ENCODE measurements at regions not wholly inside any gene's neighbourhood (a gene's known extent, or its start where the extent isn't known, plus 50 kb on each side); places are given as distances from the start of the nearest gene placed in this dataset.

DNA sequence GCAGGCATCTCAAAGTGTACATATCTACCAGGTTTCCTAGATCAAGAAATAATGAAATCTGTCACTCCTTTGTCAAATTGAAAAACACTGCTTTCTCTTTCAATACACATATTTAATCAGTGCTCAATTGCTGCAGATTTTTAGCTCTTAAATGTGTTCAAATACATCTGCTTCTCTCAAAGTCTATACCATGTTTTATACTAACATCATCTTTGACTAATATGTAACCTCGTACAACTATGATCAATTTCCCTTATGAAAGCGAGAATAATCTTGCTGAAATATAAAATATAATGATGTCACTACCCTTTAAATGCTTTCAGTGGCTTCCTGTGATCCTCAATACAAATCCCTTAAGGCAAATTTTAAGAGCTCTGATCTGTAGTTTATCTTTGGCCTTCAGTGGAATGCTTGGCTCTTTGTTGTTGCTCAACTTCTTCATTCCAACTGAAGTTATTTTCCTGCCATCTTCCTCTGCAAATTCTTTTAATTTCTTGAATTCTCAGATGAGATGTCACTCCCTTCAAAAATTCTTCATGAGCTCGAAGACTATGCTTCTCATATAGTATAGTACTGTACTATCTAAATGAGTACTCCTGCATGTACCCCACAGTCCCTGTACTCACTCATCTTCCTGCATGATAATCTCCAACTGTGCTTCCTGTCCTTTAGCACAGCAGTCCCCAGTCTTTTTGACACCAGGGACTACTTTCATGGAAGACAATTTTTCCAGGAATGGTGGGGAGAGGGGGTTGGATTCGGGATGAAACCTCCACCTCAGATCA, 545.1 kb upstream of the GJE1 start:
- no peaks in the 10 kb centered on the region for H3K4me1 Mint-ChIP-seq
- H3K27ac Mint-ChIP-seq: no peak overlapping the region
- no peaks in the 10 kb centered on the region for H3K9me3 Mint-ChIP-seq
- no peaks in the 10 kb centered on the region for H3K36me3 Mint-ChIP-seq
- no peak overlapping the region for H3K4me3 Mint-ChIP-seq
- DNase-seq: no peak
- peaks cover 9% of the 10 kb centered on the region for H3K27me3 Mint-ChIP-seq

- H3K36me3 Mint-ChIP-seq: no peaks in the 10 kb centered on the region
- H3K27me3 Mint-ChIP-seq: peaks cover 9% of the 10 kb centered on the region
- DNase-seq: no peak
- no peaks in the 10 kb centered on the region for H3K9me3 Mint-ChIP-seq
- no peaks in the 10 kb centered on the region for H3K4me1 Mint-ChIP-seq
- no peak overlapping the region for H3K27ac Mint-ChIP-seq
- no peak overlapping the region for H3K4me3 Mint-ChIP-seq
Observed at GRCh38 chr6:141580988-141581552, 551.7 kb upstream of the GJE1 start.

DNA sequence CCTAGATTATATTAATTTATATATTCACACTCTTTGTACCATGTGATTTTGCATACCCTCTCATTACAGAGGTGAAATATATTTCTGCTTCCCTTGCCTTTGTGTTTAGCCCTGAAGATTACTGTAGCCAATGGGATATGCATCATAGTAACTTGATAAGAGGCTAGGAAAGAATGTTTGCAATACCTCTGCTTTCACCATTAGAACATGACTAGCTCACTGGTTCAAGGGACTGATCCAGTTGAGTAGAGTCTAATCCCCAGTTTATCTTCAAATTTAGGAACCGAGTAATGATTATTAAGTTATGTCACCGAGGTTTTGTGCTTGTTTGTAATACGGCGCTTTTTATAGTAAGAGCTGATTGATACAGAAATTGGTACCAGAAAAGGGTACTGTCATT, 552.6 kb upstream of the GJE1 start:
- DNase-seq: no peak
- H3K27me3 Mint-ChIP-seq: peaks cover 6% of the 10 kb centered on the region
- no peaks in the 10 kb centered on the region for H3K4me1 Mint-ChIP-seq
- no peak overlapping the region for H3K4me3 Mint-ChIP-seq
- no peaks in the 10 kb centered on the region for H3K36me3 Mint-ChIP-seq
- no peaks in the 10 kb centered on the region for H3K9me3 Mint-ChIP-seq
- no peak overlapping the region for H3K27ac Mint-ChIP-seq

DNA sequence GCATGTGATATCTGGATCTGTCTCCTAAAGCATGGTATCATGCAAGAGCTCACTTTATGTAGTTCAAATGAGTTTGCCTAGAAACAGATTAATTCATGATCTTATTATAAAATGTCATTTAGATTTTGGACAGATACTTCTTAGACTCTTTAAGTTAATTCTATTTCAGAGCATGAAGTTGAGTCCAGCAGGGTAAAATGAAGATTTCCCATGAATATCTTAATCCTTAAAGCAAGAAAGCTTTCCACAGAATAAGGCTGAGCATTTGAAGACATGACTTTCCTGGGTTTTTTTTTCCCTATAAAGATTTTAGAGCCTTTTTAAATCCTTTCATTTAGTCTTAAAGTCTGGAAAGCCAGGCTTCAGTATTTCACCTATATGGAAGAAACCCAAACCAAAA, 556.0 kb upstream of the GJE1 start:
- Mint-ChIP-seq H3K9me3 (no peaks in the 10 kb centered on the region), H3K4me3 (no peak overlapping the region), H3K27me3 (peaks cover 3% of the 10 kb centered on the region), H3K4me1 (no peaks in the 10 kb centered on the region), H3K36me3 (no peaks in the 10 kb centered on the region), H3K27ac (no peak overlapping the region)
- DNase-seq: no peak

- Mint-ChIP-seq H3K27me3 (no peaks in the 10 kb centered on the region), H3K4me1 (peaks cover 18% of the 10 kb centered on the region), H3K4me3 (peak overlapping the region; percentile 76), H3K36me3 (no peaks in the 10 kb centered on the region), H3K9me3 (no peaks in the 10 kb centered on the region), H3K27ac (peak overlapping the region; percentile 93)
- DNase-seq: peak; percentile 51
Observed at GRCh38 chr6:141562851-141563763, 569.6 kb upstream of the GJE1 start.

DNA sequence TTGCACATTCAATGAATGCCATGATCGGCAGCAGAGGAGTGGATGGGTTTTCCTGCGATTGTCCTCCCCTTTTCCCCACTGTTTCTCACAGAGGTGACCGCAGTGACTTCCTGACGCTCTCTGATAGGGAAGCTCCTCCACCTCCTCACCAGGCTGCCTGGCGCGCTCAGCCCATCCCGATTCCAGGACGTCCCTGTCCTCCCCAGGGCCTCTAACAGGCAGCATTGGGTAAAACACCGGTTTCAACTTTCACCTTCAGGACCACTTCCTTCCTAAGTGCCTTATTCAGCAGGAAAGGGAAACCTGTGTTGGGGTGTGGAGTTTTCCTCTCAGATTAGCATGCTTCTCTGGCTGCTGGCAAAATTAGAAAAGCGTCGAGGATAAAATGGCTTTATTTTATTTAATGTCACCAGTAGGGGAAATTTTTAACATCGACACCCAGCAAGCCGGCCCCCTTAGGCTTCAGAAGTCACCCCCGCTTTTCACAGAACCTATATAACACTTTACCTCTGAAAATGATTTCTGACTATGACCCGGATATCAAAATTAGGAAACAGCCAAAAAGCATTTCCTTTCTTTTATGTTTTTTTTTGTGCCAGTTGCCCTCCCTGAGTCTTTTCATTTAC, 570.4 kb upstream of the GJE1 start:
- Mint-ChIP-seq H3K9me3 (no peaks in the 10 kb centered on the region), H3K36me3 (no peaks in the 10 kb centered on the region), H3K4me3 (peak overlapping the region; percentile 76), H3K4me1 (peaks cover 18% of the 10 kb centered on the region), H3K27ac (peak overlapping the region; percentile 93), H3K27me3 (no peaks in the 10 kb centered on the region)
- peak; percentile 6 for DNase-seq

DNA sequence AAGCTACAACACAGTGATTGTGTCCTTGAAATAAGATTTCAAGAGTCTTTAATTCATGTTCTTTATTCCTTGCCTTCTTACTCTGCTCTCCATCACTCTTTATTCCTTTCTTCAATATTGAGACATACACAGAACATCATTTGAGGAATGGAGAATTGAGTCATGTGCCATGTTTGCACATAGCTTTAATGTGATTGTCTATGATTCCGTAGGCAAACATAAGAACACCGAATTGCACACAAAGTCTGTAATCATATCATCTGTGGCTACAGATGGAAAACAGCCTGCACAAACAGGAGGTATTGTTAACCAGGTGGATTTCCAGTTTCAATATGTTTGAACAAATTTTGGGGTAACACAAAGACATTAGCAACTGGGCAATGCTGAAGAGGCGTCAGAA, 571.6 kb upstream of the GJE1 start:
- no peak overlapping the region for H3K4me3 Mint-ChIP-seq
- DNase-seq: no peak
- no peak overlapping the region for H3K27ac Mint-ChIP-seq
- H3K36me3 Mint-ChIP-seq: no peaks in the 10 kb centered on the region
- H3K9me3 Mint-ChIP-seq: no peaks in the 10 kb centered on the region
- peaks cover 18% of the 10 kb centered on the region for H3K4me1 Mint-ChIP-seq
- H3K27me3 Mint-ChIP-seq: no peaks in the 10 kb centered on the region

DNA sequence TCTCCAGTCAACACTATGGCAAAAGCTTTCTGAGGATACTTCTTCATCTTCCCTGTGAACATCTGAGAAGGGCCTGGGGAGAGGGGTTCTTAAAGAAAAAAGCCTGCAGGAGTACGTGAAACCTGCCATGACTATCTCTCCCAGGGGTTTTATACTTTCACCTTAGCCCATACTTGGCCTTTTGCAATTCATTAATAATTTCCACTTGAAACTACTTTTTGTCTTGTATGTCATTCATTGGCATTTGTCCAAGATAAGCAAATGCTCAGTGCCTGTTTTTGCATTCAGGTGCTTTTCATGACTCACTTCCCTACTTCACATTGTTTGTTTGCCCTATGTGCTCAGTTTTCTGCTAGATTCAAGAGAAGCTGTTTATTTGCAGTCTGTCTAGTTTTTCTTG, 580.3 kb upstream of the GJE1 start:
- H3K27ac Mint-ChIP-seq: no peak overlapping the region
- H3K9me3 Mint-ChIP-seq: peaks cover 15% of the 10 kb centered on the region
- peaks cover 3% of the 10 kb centered on the region for H3K27me3 Mint-ChIP-seq
- H3K36me3 Mint-ChIP-seq: peaks cover 9% of the 10 kb centered on the region
- no peak for DNase-seq
- no peak overlapping the region for H3K4me3 Mint-ChIP-seq
- peaks cover 4% of the 10 kb centered on the region for H3K4me1 Mint-ChIP-seq

DNA sequence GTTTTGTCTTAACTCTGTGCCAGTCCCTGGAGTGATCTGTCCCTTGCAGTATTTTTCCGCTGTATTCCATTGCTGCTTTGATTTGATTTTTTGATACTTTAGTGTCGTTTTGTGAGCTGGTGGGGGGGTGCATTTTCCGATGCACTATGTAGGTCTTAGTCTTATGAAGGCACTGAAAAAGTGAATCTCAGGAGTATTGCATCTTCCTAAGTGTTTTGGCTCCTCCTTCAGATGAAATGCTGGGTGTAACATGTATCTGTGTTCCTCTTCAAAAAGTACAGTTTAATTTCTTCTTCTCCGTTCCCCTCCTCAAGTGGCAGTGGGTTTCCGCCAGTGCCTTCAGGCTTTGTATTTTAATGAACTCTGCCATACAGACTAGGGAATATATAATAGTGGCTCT, 580.7 kb upstream of the GJE1 start:
- no peak overlapping the region for H3K27ac Mint-ChIP-seq
- H3K27me3 Mint-ChIP-seq: peaks cover 3% of the 10 kb centered on the region
- H3K9me3 Mint-ChIP-seq: peaks cover 15% of the 10 kb centered on the region
- no peak for DNase-seq
- no peak overlapping the region for H3K4me3 Mint-ChIP-seq
- H3K36me3 Mint-ChIP-seq: peaks cover 9% of the 10 kb centered on the region
- H3K4me1 Mint-ChIP-seq: peaks cover 4% of the 10 kb centered on the region

GRCh38 chr6:141551318-141551717, 581.4 kb upstream of the GJE1 start:
- H3K36me3 Mint-ChIP-seq: peaks cover 9% of the 10 kb centered on the region
- H3K4me1 Mint-ChIP-seq: peaks cover 4% of the 10 kb centered on the region
- H3K27me3 Mint-ChIP-seq: peaks cover 3% of the 10 kb centered on the region
- H3K4me3 Mint-ChIP-seq: no peak overlapping the region
- H3K9me3 Mint-ChIP-seq: peaks cover 15% of the 10 kb centered on the region
- DNase-seq: no peak
- no peak overlapping the region for H3K27ac Mint-ChIP-seq

DNA sequence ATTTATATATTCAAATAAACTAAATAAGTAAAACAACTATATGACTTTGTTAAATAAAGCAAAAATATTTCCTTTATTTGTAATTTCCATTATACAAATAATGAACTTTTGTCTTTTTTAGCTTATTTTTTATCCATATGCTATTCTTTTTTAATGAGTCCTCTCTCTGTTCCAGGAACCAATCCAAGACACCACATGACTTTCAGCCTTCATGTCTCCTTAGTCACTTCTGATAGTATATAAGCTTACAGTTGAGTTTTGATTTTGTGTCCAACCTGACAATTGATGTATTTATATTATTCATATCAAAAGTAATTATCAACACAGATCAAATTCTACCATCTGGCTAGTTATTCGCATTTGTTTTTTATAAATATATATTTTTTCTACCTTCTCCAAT, 582.3 kb upstream of the GJE1 start:
- DNase-seq: no peak
- peaks cover 15% of the 10 kb centered on the region for H3K9me3 Mint-ChIP-seq
- H3K4me3 Mint-ChIP-seq: no peak overlapping the region
- peaks cover 3% of the 10 kb centered on the region for H3K27me3 Mint-ChIP-seq
- H3K27ac Mint-ChIP-seq: no peak overlapping the region
- H3K36me3 Mint-ChIP-seq: peaks cover 9% of the 10 kb centered on the region
- peaks cover 4% of the 10 kb centered on the region for H3K4me1 Mint-ChIP-seq

DNA sequence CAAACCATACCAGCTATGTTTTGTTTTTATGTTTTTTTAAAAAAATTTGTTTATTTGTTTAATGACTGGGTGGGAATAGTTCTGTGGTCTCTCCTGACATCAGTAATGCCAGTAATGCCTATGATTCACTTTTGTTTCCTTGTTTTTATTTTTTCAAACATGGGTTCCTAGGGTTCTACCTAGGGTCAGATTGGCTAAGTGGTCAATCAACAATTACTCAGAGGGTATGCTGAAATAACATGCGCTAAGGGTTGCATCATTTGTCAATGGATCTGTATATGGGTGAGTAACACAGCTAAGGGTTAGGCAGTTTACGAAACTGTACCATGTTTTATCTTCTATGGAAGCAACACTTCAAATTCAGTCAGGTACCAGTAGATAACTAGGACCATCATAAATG, 583.8 kb upstream of the GJE1 start:
- peaks cover 3% of the 10 kb centered on the region for H3K27me3 Mint-ChIP-seq
- no peak overlapping the region for H3K27ac Mint-ChIP-seq
- peaks cover 15% of the 10 kb centered on the region for H3K9me3 Mint-ChIP-seq
- H3K36me3 Mint-ChIP-seq: peaks cover 9% of the 10 kb centered on the region
- DNase-seq: no peak
- H3K4me1 Mint-ChIP-seq: peaks cover 4% of the 10 kb centered on the region
- no peak overlapping the region for H3K4me3 Mint-ChIP-seq

GRCh38 chr6:141541581-141542324, 591.0 kb upstream of the GJE1 start:
- peaks cover 2% of the 10 kb centered on the region for H3K9me3 Mint-ChIP-seq
- H3K27ac Mint-ChIP-seq: no peak overlapping the region
- H3K27me3 Mint-ChIP-seq: no peaks in the 10 kb centered on the region
- no peaks in the 10 kb centered on the region for H3K36me3 Mint-ChIP-seq
- H3K4me3 Mint-ChIP-seq: no peak overlapping the region
- H3K4me1 Mint-ChIP-seq: peaks cover 7% of the 10 kb centered on the region
- DNase-seq: no peak

DNA sequence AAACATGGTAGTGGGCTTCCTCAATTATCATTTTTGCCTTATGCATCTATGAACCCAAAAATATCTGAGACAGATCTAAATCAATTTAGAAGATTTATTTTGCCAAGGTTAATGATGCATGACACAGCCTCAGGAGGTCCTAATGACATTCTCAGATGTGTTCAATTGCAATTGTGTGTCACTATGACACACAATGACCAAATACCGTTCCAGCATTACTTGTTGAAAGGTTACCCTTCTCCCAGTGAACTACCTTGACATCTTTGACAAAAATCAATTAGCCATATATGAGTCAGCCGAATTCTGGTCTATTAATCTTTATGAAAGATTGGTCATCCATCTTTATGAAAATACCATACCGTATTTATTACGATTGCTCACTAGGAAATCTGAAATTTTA, 592.5 kb upstream of the GJE1 start:
- H3K4me1 Mint-ChIP-seq: peaks cover 7% of the 10 kb centered on the region
- no peak overlapping the region for H3K27ac Mint-ChIP-seq
- no peak for DNase-seq
- H3K36me3 Mint-ChIP-seq: no peaks in the 10 kb centered on the region
- no peaks in the 10 kb centered on the region for H3K27me3 Mint-ChIP-seq
- peaks cover 2% of the 10 kb centered on the region for H3K9me3 Mint-ChIP-seq
- H3K4me3 Mint-ChIP-seq: no peak overlapping the region
